ENCODE measurements at regions not wholly inside any gene's neighbourhood (a gene's known extent, or its start where the extent isn't known, plus 50 kb on each side); places are given as distances from the start of the nearest gene placed in this dataset.

- Histone ChIP-seq H3K9me3 (ENCODE audit: control insufficient read depth, insufficient read depth, low read depth, low read length) (no peaks in the 10 kb centered on the region), H3K4me1 (ENCODE audit: control insufficient read depth, insufficient read depth, low read length) (no peaks in the 10 kb centered on the region), H3K27ac (ENCODE audit: extremely low read depth, low read depth, low read length) (no peak overlapping the region), H3K4me3 (ENCODE audit: low read depth, low read length) (no peak overlapping the region), H3K36me3 (ENCODE audit: control insufficient read depth in 2 of 2, insufficient read depth in 1 of 2, low read length in 2 of 2) (no peaks in the 10 kb centered on the region)
- ChIA-PET POLR2A (interaction anchor here (0.6 kb wide), 1 partner anchor 284 kb away, joined by 3 read pairs; no protein-coding TSS in a partner anchor), CTCF (no interaction called here)
- TF ChIP-seq SALL2 (tag by site-specific recombination; IDR thresholded peaks at IDR 0.05; ENCODE audit: borderline replicate concordance) (no peak), ZNF514 (tag by site-specific recombination; IDR thresholded peaks at IDR 0.05) (no peak), ZNF146 (tag by site-specific recombination; IDR thresholded peaks at IDR 0.05) (no peak), ZNF571 (tag by site-specific recombination; IDR thresholded peaks at IDR 0.05) (no peak), MEIS1 (CRISPR knock-in tag; IDR thresholded peaks at IDR 0.05; ENCODE audit: borderline replicate concordance) (no peak), ZNF404 (tag by site-specific recombination; IDR thresholded peaks at IDR 0.05) (no peak), PRDM6 (tag by site-specific recombination; IDR thresholded peaks at IDR 0.05) (no peak)
These were observed 528.4 kb upstream of the NBEA start for GRCh38 chr13:34413538-34414210.

- ChIA-PET POLR2A (no interaction called here), CTCF (no interaction called here)
- TF ChIP-seq ZSCAN5A (tag by site-specific recombination; IDR thresholded peaks at IDR 0.05), result no peak
- no peak for TF ChIP-seq ZBTB49 (tag by site-specific recombination; IDR thresholded peaks at IDR 0.05; ENCODE audit: low read depth)
- TF ChIP-seq ZNF776 (tag by site-specific recombination; IDR thresholded peaks at IDR 0.05; ENCODE audit: borderline replicate concordance), result no peak
- no peak for TF ChIP-seq YY1 (tag by site-specific recombination; IDR thresholded peaks at IDR 0.05)
- TF ChIP-seq HOXD13 (CRISPR knock-in tag; IDR thresholded peaks at IDR 0.05; ENCODE audit: borderline replicate concordance), result no peak
- no peak for TF ChIP-seq ZNF529 (tag by site-specific recombination; IDR thresholded peaks at IDR 0.05; ENCODE audit: insufficient replicate concordance)
- TF ChIP-seq PRDM6 (tag by site-specific recombination; IDR thresholded peaks at IDR 0.05), result no peak
- TF ChIP-seq ZNF433 (tag by site-specific recombination; IDR thresholded peaks at IDR 0.05; ENCODE audit: low read depth), result no peak
- no peak for TF ChIP-seq MEIS1 (CRISPR knock-in tag; IDR thresholded peaks at IDR 0.05; ENCODE audit: borderline replicate concordance)
- TF ChIP-seq KLF9 (tag by site-specific recombination; IDR thresholded peaks at IDR 0.05; ENCODE audit: low read depth), result no peak
- TF ChIP-seq ZNF248 (tag by site-specific recombination; IDR thresholded peaks at IDR 0.05), result no peak
- TF ChIP-seq REST (tag by site-specific recombination; IDR thresholded peaks at IDR 0.05), result no peak
- no peak for TF ChIP-seq PRDM10 (tag by site-specific recombination; IDR thresholded peaks at IDR 0.05)
- TF ChIP-seq ZNF311 (tag by site-specific recombination; IDR thresholded peaks at IDR 0.05; ENCODE audit: borderline replicate concordance), result no peak
These were observed 527.5 kb upstream of the NBEA start for GRCh38 chr13:34414616-34415015.

More at GRCh38 chr13:34414616-34415015, 527.5 kb upstream of the NBEA start:
- no peak overlapping the region for H3K4me3 ChIP-seq (ENCODE audit: low read depth, low read length)
- no peaks in the 10 kb centered on the region for H3K4me1 ChIP-seq (ENCODE audit: control insufficient read depth, insufficient read depth, low read length)
- H3K27ac ChIP-seq (ENCODE audit: extremely low read depth, low read depth, low read length), result no peak overlapping the region
- H3K36me3 ChIP-seq (ENCODE audit: control insufficient read depth in 2 of 2, insufficient read depth in 1 of 2, low read length in 2 of 2), result no peaks in the 10 kb centered on the region
- H3K9me3 ChIP-seq (ENCODE audit: control insufficient read depth, insufficient read depth, low read depth, low read length), result no peaks in the 10 kb centered on the region
